Gastrocnemius medialis (tissue), 4 donors: ENCODE measurements at regions not wholly inside any gene's neighbourhood (a gene's known extent, or its start where the extent isn't known, plus 50 kb on each side); places are given as distances from the start of the nearest gene placed in this dataset.

Experiments
- POLR2A ChIP-seq, 2 donors: fragments of 450-650 bp; IDR thresholded peaks; one replicate each; pipeline ENCODE4 v1.6.1; 2017; ENCODE audit warnings: antibody characterized with exemption in 2 of 2, mild to moderate bottlenecking in 2 of 2, moderate library complexity in 2 of 2
- TF ChIP-seq, protein P1 (sequence below), 5 experiments: fragments of 450-650 bp in 3 of 5; fragments of 200-600 bp in 2 of 5; sonication (generic) in 2 of 5; IDR thresholded peaks in 4 of 5; conservative IDR thresholded peaks in 1 of 5; 1 replicate in 4 of 5; 2 replicates in 1 of 5; pipeline ENCODE4 v1.5.1; 2016 to 2019; ENCODE audit warnings: antibody characterized with exemption in 5 of 5, mild to moderate bottlenecking in 3 of 5, moderate library complexity in 3 of 5

DNA sequence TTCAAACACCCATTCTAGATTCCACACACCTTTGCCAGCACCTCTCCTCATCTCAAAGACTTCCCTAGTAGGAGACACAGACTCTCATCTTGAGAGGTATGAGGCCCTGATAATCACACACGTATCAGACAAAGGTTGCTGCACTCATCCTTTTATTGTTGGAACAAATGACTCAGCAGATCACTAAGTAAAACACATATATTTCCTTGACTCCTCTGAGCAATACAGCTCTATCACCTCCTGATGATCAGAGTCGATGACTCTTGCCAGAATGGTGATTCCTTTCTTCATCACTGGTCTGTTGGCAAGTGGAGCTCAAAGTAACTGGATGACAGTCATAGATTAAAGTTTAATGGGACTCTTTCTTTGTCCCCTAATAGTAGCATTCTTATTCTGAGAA is 1049.2 kb upstream of the ZEB2 start:
- TF ChIP-seq, protein P1, sequence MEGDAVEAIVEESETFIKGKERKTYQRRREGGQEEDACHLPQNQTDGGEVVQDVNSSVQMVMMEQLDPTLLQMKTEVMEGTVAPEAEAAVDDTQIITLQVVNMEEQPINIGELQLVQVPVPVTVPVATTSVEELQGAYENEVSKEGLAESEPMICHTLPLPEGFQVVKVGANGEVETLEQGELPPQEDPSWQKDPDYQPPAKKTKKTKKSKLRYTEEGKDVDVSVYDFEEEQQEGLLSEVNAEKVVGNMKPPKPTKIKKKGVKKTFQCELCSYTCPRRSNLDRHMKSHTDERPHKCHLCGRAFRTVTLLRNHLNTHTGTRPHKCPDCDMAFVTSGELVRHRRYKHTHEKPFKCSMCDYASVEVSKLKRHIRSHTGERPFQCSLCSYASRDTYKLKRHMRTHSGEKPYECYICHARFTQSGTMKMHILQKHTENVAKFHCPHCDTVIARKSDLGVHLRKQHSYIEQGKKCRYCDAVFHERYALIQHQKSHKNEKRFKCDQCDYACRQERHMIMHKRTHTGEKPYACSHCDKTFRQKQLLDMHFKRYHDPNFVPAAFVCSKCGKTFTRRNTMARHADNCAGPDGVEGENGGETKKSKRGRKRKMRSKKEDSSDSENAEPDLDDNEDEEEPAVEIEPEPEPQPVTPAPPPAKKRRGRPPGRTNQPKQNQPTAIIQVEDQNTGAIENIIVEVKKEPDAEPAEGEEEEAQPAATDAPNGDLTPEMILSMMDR (IDR thresholded peaks at IDR 0.05 in 4 of 5, conservative IDR thresholded peaks at IDR 0.05 in 1 of 5): no peak
- TF ChIP-seq POLR2A (IDR thresholded peaks at IDR 0.05): no peak
